HepG2 (cell line): ENCODE measurements at regions not wholly inside any gene's neighbourhood (a gene's known extent, or its start where the extent isn't known, plus 50 kb on each side); places are given as distances from the start of the nearest gene placed in this dataset.

Experiments used
- ATAC-seq: fragments of 200-7000 bp; cut with Tn5 transposase; 3 replicates; pipeline ENCODE4 v1.9.1; 2020; ENCODE audit warnings: mild to moderate bottlenecking, moderate library complexity
- BruUV-seq: library from RNA; stranded (reverse); fragments of 400-500 nt; replicated peaks from 2 replicates; lab custom pipeline; 2021; lab: Mats Ljungman, UMichigan
- CTCF ChIA-PET: fragments of 300-600 bp; formaldehyde crosslinking; extraction: SDS; loops from one replicate; lab custom pipeline; 2021; ENCODE audit warnings: low total read pairs, inconsistent platforms, low intra/inter-chr PET ratio; lab: Yijun Ruan, JAX
- POLR2A ChIA-PET: fragments of 350-600 bp; sonication (Branson Sonifier 250); formaldehyde crosslinking; loops from one replicate; lab custom pipeline; 2020; ENCODE audit warnings: antibody characterized with exemption, inconsistent platforms; lab: Yijun Ruan, JAX
- DNase-seq: peaks from one replicate; pipeline ENCODE4 v3.0.0-alpha.2; 2015; ENCODE audit warnings: low spot score
- FAIRE-seq: peaks from 3 replicates; lab custom pipeline; 2011; peaks lifted over from hg19 to GRCh38; lab: Jason Lieb, UNC
- H2AFZ ChIP-seq: one replicate; pipeline ENCODE4 v1.6.1; 2011; ENCODE audit warnings: low read length, inconsistent platforms
- H3K27ac ChIP-seq: fragments of 300-600 bp; 3 replicates; pipeline ENCODE4 v1.8.0; 2011; ENCODE audit warnings: mixed run types, mild to moderate bottlenecking, mixed read lengths, low read length, inconsistent platforms; ENCODE audit not compliant: insufficient read depth; ENCODE audit errors: extremely low read length
- H3K27me3 ChIP-seq, 2 experiments: fragments of 200-600 bp in 1 of 2; 2 replicates in 1 of 2; 3 replicates in 1 of 2; pipeline versions ENCODE4 v1.6.0 to v1.8.0; 2011; ENCODE audit warnings: low read length in 2 of 2, mild to moderate bottlenecking in 2 of 2, moderate library complexity in 2 of 2, inconsistent platforms in 1 of 2; ENCODE audit not compliant: insufficient read depth in 2 of 2, control insufficient read depth in 1 of 2
- H3K36me3 ChIP-seq, 2 experiments: fragments of 200-600 bp in 1 of 2; replicated peaks in 1 of 2; 2 replicates in 1 of 2; 3 replicates in 1 of 2; pipeline versions ENCODE4 v1.5.1 to v1.8.0; 2011; ENCODE audit warnings: low read length in 2 of 2, inconsistent platforms in 1 of 2; ENCODE audit not compliant: insufficient read depth in 2 of 2, control insufficient read depth in 1 of 2
- H3K4me1 ChIP-seq: 2 replicates; pipeline ENCODE4 v1.5.1; 2012; ENCODE audit warnings: low read length, inconsistent platforms; ENCODE audit not compliant: insufficient read depth
- H3K4me2 ChIP-seq: 2 replicates; pipeline ENCODE4 v1.6.0; 2011; ENCODE audit warnings: low read depth, low read length, inconsistent platforms
- H3K4me3 ChIP-seq, 3 experiments: fragments of 200-600 bp in 1 of 3; sonication (generic), shearing (Covaris generic) in 1 of 3; replicated peaks in 1 of 3; 2 replicates each; pipeline ENCODE4 v1.5.1; 2011 to 2016; ENCODE audit warnings: low read length in 3 of 3, inconsistent platforms in 2 of 3, low read depth in 2 of 3, mild to moderate bottlenecking in 2 of 3, control low read depth in 1 of 3, mixed read lengths in 1 of 3; ENCODE audit not compliant: insufficient read depth in 1 of 3
- H3K79me2 ChIP-seq: one replicate; pipeline ENCODE4 v1.6.1; 2011; ENCODE audit warnings: low read length, inconsistent platforms; ENCODE audit not compliant: insufficient read depth
- H3K9ac ChIP-seq: 2 replicates; pipeline ENCODE4 v1.6.0; 2011; ENCODE audit warnings: mild to moderate bottlenecking, low read depth, low read length, inconsistent platforms; ENCODE audit not compliant: insufficient read depth
- H3K9me3 ChIP-seq: 2 replicates; pipeline ENCODE4 v1.5.1; 2012; ENCODE audit warnings: mild to moderate bottlenecking, low read length
- H4K20me1 ChIP-seq: 2 replicates; pipeline ENCODE4 v1.6.0; 2011; ENCODE audit warnings: inconsistent platforms, mild to moderate bottlenecking, low read length, moderate library complexity; ENCODE audit not compliant: insufficient read depth
- DRAP1 ChIP-seq: IDR thresholded peaks from 2 replicates; pipeline ENCODE4 v1.6.1; 2016; ENCODE audit warnings: missing genetic modification reagents, missing compliant biosample characterization
- ETV5 ChIP-seq: IDR thresholded peaks from 2 replicates; pipeline ENCODE4 v1.6.1; 2018; ENCODE audit warnings: missing biosample characterization, missing genetic modification reagents, inconsistent platforms, borderline replicate concordance
- HDAC6 ChIP-seq: fragments of 200-600 bp; sonication (generic); IDR thresholded peaks from 2 replicates; pipeline ENCODE4 v1.7.0; 2017; ENCODE audit warnings: mild to moderate bottlenecking, antibody characterized with exemption, low read length, low read depth
- MLX ChIP-seq: IDR thresholded peaks from 2 replicates; pipeline ENCODE4 v1.6.1; 2016
- NFAT5 ChIP-seq: sonication (generic); formaldehyde crosslinking; IDR thresholded peaks from 2 replicates; pipeline ENCODE4 v1.4.0; 2020; ENCODE audit warnings: missing genetic modification reagents
- NFATC3 ChIP-seq: sonication (generic); formaldehyde crosslinking; IDR thresholded peaks from 2 replicates; pipeline ENCODE4 v1.5.1; 2020; ENCODE audit warnings: mild to moderate bottlenecking, missing genetic modification reagents
- NKX3-1 ChIP-seq: sonication (generic); formaldehyde crosslinking; IDR thresholded peaks from 2 replicates; pipeline ENCODE4 v1.5.0; 2020; ENCODE audit warnings: missing genetic modification reagents
- PAF1 ChIP-seq: IDR thresholded peaks from 2 replicates; pipeline ENCODE4 v1.6.1; 2016; ENCODE audit warnings: missing genetic modification reagents, missing compliant biosample characterization
- ZBED4 ChIP-seq: sonication (generic); formaldehyde crosslinking; IDR thresholded peaks from 2 replicates; pipeline ENCODE4 v1.4.0; 2020; ENCODE audit warnings: missing genetic modification reagents, borderline replicate concordance
- ZFX ChIP-seq: sonication (generic); formaldehyde crosslinking; IDR thresholded peaks from 2 replicates; pipeline ENCODE4 v1.4.0; 2020; ENCODE audit warnings: mild to moderate bottlenecking, low read depth, missing genetic modification reagents, moderate library complexity
- ZNF275 ChIP-seq: sonication (generic); formaldehyde crosslinking; IDR thresholded peaks from 2 replicates; pipeline ENCODE4 v1.8.0; 2022; ENCODE audit warnings: missing genetic modification reagents, mild to moderate bottlenecking, inconsistent platforms, borderline replicate concordance
- WGBS: methylation state at CpG from one replicate; pipeline ENCODE4 v1.1.6; 2017; ENCODE audit warnings: low lambda C conversion rate; 5-methylcytosine and 5-hydroxymethylcytosine counted together
- in situ Hi-C: cut with HindIII; loops from 2 replicates; pipeline ENCODE4 v1.10.0; 2017; ENCODE audit warnings: low pct_unique_long_range_greater_than_20kb; ENCODE audit not compliant: extremely low pct_ligation_motif_present
- intact Hi-C: fragments of 100-400 bp; cut with micrococcal nuclease; formaldehyde crosslinking; loops from one replicate; pipeline ENCODE4 v1.10.0; 2022; ENCODE audit not compliant: unreplicated experiment

- peaks cover 9% of the 10 kb centered on the region for H3K9me3 ChIP-seq
- in situ Hi-C loops, result no loop called here
- H3K4me3 ChIP-seq, result no peak overlapping the region
- no peak for DNase-seq
- intact Hi-C loops, result no loop called here
- H2AFZ ChIP-seq, result no peak overlapping the region
- no peak overlapping the region for H3K9ac ChIP-seq
- no TSS peak for BruUV-seq
- whole genome bisulfite sequencing, result 2% methylated on average over 2 of the region's 2 CpGs
- ATAC-seq, result no peak
- H3K4me1 ChIP-seq, result no peaks in the 10 kb centered on the region
- no peaks in the 10 kb centered on the region for H3K27me3 ChIP-seq
- POLR2A ChIA-PET, result no interaction called here
- CTCF ChIA-PET, result no interaction called here
- FAIRE-seq, result no peak
- no peaks in the 10 kb centered on the region for H3K36me3 ChIP-seq
- no peak overlapping the region for H3K27ac ChIP-seq
- no peaks in the 10 kb centered on the region for H4K20me1 ChIP-seq
- no peak overlapping the region for H3K4me2 ChIP-seq
- H3K79me2 ChIP-seq, result no peaks in the 10 kb centered on the region
- TF ChIP-seq ZFX (CRISPR knock-in tag) (no peak), ZNF275 (no peak), NFAT5 (CRISPR knock-in tag) (no peak), ZBED4 (no peak), MLX (no peak), HDAC6 (no peak), DRAP1 (no peak), NFATC3 (CRISPR knock-in tag) (no peak), ETV5 (CRISPR knock-in tag) (no peak), NKX3-1 (CRISPR knock-in tag) (no peak), PAF1 (no peak)
Observed at GRCh38 chr5:89028595-89029285, 145.8 kb upstream of the MEF2C start.
